Neural progenitor cell (in vitro differentiated cells): ENCODE measurements at regions not wholly inside any gene's neighbourhood (a gene's known extent, or its start where the extent isn't known, plus 50 kb on each side); places are given as distances from the start of the nearest gene placed in this dataset.

Experiments used
- EZH2 ChIP-seq: fragments of 200-600 bp; sonication (generic); IDR thresholded peaks from 2 replicates; pipeline ENCODE4 v1.6.1; 2017; ENCODE audit warnings: antibody characterized with exemption, mild to moderate bottlenecking, moderate library complexity
- EZH2phosphoT487 ChIP-seq: fragments of 200-600 bp; sonication (generic); IDR thresholded peaks from 2 replicates; pipeline ENCODE4 v1.6.1; 2017; ENCODE audit warnings: antibody characterized with exemption
- TF ChIP-seq, protein P1 (sequence below): fragments of 200-600 bp; sonication (generic); IDR thresholded peaks from 2 replicates; pipeline ENCODE4 v1.5.1; 2017; ENCODE audit warnings: antibody characterized with exemption, mild to moderate bottlenecking

DNA sequence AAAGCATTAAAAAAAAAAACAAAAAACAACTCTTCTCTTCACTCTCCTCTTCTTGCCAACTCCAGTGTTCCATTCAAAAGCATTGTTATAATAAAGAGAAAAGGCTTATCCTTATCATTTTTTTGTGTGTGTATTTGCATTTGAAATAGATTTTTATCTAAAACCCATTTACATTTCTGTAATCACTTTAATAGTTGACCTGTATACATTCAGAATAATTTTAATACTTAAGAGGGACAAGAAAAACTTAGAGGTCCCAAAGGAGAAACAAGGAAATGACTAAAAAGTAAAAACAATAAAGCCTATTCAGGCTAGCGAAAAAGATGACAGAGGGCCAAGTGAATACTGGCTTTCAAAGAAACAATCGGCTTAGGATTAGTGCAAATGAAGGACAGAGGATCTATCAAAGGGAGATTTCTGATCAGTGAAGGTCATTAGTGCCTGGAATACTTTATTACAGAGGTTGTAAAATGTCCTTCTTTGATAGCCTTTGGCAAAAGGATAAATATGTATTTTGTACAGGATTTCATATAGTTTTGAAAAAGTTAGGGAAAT is 808.3 kb downstream of the RPA4 start:
- TF ChIP-seq, protein P1, sequence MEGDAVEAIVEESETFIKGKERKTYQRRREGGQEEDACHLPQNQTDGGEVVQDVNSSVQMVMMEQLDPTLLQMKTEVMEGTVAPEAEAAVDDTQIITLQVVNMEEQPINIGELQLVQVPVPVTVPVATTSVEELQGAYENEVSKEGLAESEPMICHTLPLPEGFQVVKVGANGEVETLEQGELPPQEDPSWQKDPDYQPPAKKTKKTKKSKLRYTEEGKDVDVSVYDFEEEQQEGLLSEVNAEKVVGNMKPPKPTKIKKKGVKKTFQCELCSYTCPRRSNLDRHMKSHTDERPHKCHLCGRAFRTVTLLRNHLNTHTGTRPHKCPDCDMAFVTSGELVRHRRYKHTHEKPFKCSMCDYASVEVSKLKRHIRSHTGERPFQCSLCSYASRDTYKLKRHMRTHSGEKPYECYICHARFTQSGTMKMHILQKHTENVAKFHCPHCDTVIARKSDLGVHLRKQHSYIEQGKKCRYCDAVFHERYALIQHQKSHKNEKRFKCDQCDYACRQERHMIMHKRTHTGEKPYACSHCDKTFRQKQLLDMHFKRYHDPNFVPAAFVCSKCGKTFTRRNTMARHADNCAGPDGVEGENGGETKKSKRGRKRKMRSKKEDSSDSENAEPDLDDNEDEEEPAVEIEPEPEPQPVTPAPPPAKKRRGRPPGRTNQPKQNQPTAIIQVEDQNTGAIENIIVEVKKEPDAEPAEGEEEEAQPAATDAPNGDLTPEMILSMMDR, result no peak
- TF ChIP-seq EZH2 (no peak), EZH2phosphoT487 (no peak)
